Neural cell (in vitro differentiated cells): ENCODE measurements at regions not wholly inside any gene's neighbourhood (a gene's known extent, or its start where the extent isn't known, plus 50 kb on each side); places are given as distances from the start of the nearest gene placed in this dataset.

Source experiments
- H2AFZ ChIP-seq: fragments of 200-600, 300-800 bp; sonication (generic), shearing (Covaris generic); 2 replicates; pipeline ENCODE4 v1.6.0; 2014; ENCODE audit warnings: low read depth, mild to moderate bottlenecking, antibody characterized with exemption, low read length, moderate library complexity
- H3F3A ChIP-seq: fragments of 200-600 bp; shearing (Covaris generic); 2 replicates; pipeline ENCODE4 v1.6.1; 2016; ENCODE audit warnings: mild to moderate bottlenecking, moderate library complexity, mixed read lengths, antibody characterized with exemption, low read length; ENCODE audit not compliant: insufficient read depth, poor library complexity, severe bottlenecking
- H3K27ac ChIP-seq: fragments of 200-600, 300-800 bp; sonication (generic), shearing (Covaris generic); 2 replicates; pipeline ENCODE4 v1.5.1; 2014; ENCODE audit warnings: mild to moderate bottlenecking, low read length, moderate library complexity
- H3K27me3 ChIP-seq: fragments of 300-800, 200-600 bp; sonication (generic), shearing (Covaris generic); 2 replicates; pipeline ENCODE4 v1.6.0; 2014; ENCODE audit warnings: mild to moderate bottlenecking, low read depth, low read length, moderate library complexity; ENCODE audit not compliant: insufficient read depth
- H3K36me3 ChIP-seq: fragments of 300-800, 200-600 bp; sonication (generic), shearing (Covaris generic); 2 replicates; pipeline ENCODE4 v1.5.1; 2014; ENCODE audit warnings: mild to moderate bottlenecking, antibody characterized with exemption, low read length, moderate library complexity; ENCODE audit not compliant: insufficient read depth
- H3K4me2 ChIP-seq: fragments of 300-800, 200-600 bp; sonication (generic), shearing (Covaris generic); 2 replicates; pipeline ENCODE4 v1.6.0; 2014; ENCODE audit warnings: mild to moderate bottlenecking, low read length
- H3K4me3 ChIP-seq: fragments of 300-800, 200-600 bp; sonication (generic), shearing (Covaris generic); 2 replicates; pipeline ENCODE4 v1.5.1; 2014; ENCODE audit warnings: mild to moderate bottlenecking, low read length, moderate library complexity
- H3K79me2 ChIP-seq: fragments of 200-600 bp; shearing (Covaris generic); replicated peaks from 2 replicates; pipeline ENCODE4 v1.6.0; 2014; ENCODE audit warnings: mild to moderate bottlenecking, low read length, moderate library complexity; ENCODE audit not compliant: insufficient read depth
- H3K9ac ChIP-seq: fragments of 300-800, 200-600 bp; sonication (generic), shearing (Covaris generic); 2 replicates; pipeline ENCODE4 v1.6.1; 2016; ENCODE audit warnings: mild to moderate bottlenecking, low read length, mixed read lengths
- H3K9me2 ChIP-seq: fragments of 200-600 bp; shearing (Covaris generic); 2 replicates; pipeline ENCODE4 v1.6.1; 2016; ENCODE audit warnings: mild to moderate bottlenecking, low read length, mixed read lengths; ENCODE audit not compliant: insufficient read depth
- H3K9me3 ChIP-seq: fragments of 200-600, 300-800 bp; sonication (generic), shearing (Covaris generic); 2 replicates; pipeline ENCODE4 v1.6.1; 2016; ENCODE audit warnings: mild to moderate bottlenecking, mixed run types, low read length, moderate library complexity, mixed read lengths
- H4K20me1 ChIP-seq: fragments of 200-600 bp; shearing (Covaris generic); 2 replicates; pipeline ENCODE4 v1.6.1; 2016; ENCODE audit warnings: mild to moderate bottlenecking, mixed run types; ENCODE audit not compliant: insufficient read depth
- EP300 ChIP-seq: fragments of 450-650 bp; conservative IDR thresholded peaks from 2 replicates; pipeline ENCODE4 v1.6.1; 2014; ENCODE audit warnings: antibody characterized with exemption, mild to moderate bottlenecking, moderate library complexity; ENCODE audit not compliant: poor library complexity, severe bottlenecking
- EZH2 ChIP-seq: fragments of 200-600, 300-800 bp; shearing (Covaris generic), sonication (generic); IDR thresholded peaks from 2 replicates; pipeline ENCODE4 v1.6.1; 2014; ENCODE audit warnings: antibody characterized with exemption, low read length, borderline replicate concordance, mild to moderate bottlenecking; ENCODE audit not compliant: insufficient read depth, poor library complexity, severe bottlenecking
- MXI1 ChIP-seq: fragments of 450-650 bp; conservative IDR thresholded peaks from 2 replicates; pipeline ENCODE4 v1.6.1; 2014; ENCODE audit warnings: antibody characterized with exemption, mild to moderate bottlenecking; ENCODE audit not compliant: poor library complexity, severe bottlenecking
- POLR2AphosphoS5 ChIP-seq: IDR thresholded peaks from 2 replicates; pipeline ENCODE4 v1.6.1; 2012
- RAD21 ChIP-seq: fragments of 450-650 bp; conservative IDR thresholded peaks from 2 replicates; pipeline ENCODE4 v1.6.1; 2014; ENCODE audit warnings: antibody characterized with exemption, mild to moderate bottlenecking, moderate library complexity
- SMC3 ChIP-seq: fragments of 450-650 bp; conservative IDR thresholded peaks from 2 replicates; pipeline ENCODE4 v1.6.1; 2014; ENCODE audit warnings: antibody characterized with exemption, mild to moderate bottlenecking, moderate library complexity; ENCODE audit not compliant: poor library complexity
- TAF1 ChIP-seq: IDR thresholded peaks from 2 replicates; pipeline ENCODE4 v1.6.1; 2012; ENCODE audit warnings: low read depth
- TF ChIP-seq, protein P1 (sequence below): IDR thresholded peaks from 2 replicates; pipeline ENCODE4 v1.6.1; 2012; ENCODE audit warnings: borderline replicate concordance
- TF ChIP-seq, protein P2 (sequence below): fragments of 450-650 bp; IDR thresholded peaks from 2 replicates; pipeline ENCODE4 v1.5.1; 2014; ENCODE audit warnings: antibody characterized with exemption, mild to moderate bottlenecking, moderate library complexity; ENCODE audit not compliant: poor library complexity, severe bottlenecking

DNA sequence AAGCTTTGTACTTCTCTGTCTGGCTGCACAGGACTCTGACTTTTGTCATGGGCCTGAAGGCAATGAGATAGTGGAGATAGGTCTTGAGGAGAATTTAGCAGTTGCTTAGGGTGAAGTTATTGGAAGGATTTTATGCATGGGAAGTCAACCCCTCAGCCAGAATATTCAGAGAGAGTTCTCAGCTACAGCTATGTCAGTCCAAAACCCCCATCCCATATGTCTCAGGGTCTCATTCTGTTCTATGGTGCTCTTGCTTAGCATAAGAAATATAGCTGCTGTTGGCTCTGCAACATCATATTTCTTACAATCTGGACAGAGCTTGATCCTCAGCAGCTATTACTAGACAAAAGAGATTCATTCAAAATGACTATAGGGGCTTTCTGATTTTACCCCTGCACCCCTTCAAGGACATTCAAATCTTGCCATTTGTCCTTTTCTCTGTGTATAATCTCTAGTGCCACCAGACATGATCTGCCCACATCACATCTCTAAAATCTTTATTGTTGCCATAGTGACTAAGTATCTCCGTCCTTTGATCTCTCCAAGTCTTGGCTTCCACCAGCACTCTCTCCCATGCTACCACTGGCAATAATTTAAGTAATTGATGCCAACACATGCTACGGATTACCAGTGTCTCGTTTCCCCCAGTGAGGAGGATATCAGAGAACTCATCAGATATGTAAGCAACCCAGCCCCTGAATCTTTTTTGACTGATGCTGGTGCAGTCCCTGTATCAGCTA lies 327.1 kb upstream of the ISX start:
- Histone ChIP-seq H3K9ac (no peak overlapping the region), H3K9me3 (no peaks in the 10 kb centered on the region), H3K36me3 (no peaks in the 10 kb centered on the region), H3K9me2 (no peaks in the 10 kb centered on the region), H3F3A (no peaks in the 10 kb centered on the region), H4K20me1 (no peaks in the 10 kb centered on the region), H3K79me2 (no peaks in the 10 kb centered on the region), H3K4me2 (no peak overlapping the region), H2AFZ (no peak overlapping the region), H3K27ac (no peak overlapping the region), H3K4me3 (no peak overlapping the region), H3K27me3 (no peaks in the 10 kb centered on the region)
- no peak for TF ChIP-seq TAF1
- TF ChIP-seq, protein P1, sequence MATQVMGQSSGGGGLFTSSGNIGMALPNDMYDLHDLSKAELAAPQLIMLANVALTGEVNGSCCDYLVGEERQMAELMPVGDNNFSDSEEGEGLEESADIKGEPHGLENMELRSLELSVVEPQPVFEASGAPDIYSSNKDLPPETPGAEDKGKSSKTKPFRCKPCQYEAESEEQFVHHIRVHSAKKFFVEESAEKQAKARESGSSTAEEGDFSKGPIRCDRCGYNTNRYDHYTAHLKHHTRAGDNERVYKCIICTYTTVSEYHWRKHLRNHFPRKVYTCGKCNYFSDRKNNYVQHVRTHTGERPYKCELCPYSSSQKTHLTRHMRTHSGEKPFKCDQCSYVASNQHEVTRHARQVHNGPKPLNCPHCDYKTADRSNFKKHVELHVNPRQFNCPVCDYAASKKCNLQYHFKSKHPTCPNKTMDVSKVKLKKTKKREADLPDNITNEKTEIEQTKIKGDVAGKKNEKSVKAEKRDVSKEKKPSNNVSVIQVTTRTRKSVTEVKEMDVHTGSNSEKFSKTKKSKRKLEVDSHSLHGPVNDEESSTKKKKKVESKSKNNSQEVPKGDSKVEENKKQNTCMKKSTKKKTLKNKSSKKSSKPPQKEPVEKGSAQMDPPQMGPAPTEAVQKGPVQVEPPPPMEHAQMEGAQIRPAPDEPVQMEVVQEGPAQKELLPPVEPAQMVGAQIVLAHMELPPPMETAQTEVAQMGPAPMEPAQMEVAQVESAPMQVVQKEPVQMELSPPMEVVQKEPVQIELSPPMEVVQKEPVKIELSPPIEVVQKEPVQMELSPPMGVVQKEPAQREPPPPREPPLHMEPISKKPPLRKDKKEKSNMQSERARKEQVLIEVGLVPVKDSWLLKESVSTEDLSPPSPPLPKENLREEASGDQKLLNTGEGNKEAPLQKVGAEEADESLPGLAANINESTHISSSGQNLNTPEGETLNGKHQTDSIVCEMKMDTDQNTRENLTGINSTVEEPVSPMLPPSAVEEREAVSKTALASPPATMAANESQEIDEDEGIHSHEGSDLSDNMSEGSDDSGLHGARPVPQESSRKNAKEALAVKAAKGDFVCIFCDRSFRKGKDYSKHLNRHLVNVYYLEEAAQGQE, result no peak

DNA sequence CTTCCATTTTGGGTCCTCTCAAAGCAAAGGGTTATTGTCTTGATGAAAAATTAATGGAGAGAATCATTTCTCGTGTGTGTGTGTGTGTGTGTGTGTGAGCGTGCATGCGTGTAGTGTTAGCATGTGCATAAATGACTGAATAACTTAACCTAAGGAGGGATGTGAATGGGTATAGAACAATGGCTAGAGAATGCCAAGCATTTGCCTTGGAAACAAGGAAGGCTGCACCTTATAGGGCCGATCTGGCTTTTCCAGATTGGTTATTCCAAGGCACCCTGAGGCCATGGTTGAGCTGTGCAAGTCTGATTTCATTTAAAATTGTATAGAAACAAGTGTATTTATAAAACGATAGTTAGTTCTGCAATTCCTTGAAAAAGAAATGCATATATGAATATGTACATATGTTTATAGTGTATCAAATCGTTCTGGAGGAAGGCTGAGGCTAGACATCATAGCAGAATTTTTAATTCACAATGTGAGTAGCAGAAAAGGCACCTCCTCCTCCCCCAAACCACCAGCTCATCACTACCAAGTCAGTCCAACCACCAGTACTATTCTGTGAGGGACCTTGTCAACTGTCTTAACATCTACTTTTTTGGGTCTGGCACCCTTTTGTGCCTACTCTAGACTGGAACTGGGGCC lies 322.7 kb upstream of the ISX start:
- Histone ChIP-seq H3K36me3 (no peaks in the 10 kb centered on the region), H3K9me2 (no peaks in the 10 kb centered on the region), H4K20me1 (no peaks in the 10 kb centered on the region), H3K27me3 (no peaks in the 10 kb centered on the region), H3K79me2 (no peaks in the 10 kb centered on the region), H3K9me3 (no peaks in the 10 kb centered on the region), H3K4me2 (no peak overlapping the region), H3K27ac (no peak overlapping the region), H2AFZ (no peak overlapping the region), H3K4me3 (no peak overlapping the region), H3F3A (no peaks in the 10 kb centered on the region), H3K9ac (no peak overlapping the region)
- TF ChIP-seq RAD21, result no peak
- TF ChIP-seq POLR2AphosphoS5, result no peak
- no peak for TF ChIP-seq SMC3
- TF ChIP-seq EZH2, result no peak
- TF ChIP-seq MXI1, result no peak
- no peak for TF ChIP-seq TAF1
- TF ChIP-seq, protein P2, sequence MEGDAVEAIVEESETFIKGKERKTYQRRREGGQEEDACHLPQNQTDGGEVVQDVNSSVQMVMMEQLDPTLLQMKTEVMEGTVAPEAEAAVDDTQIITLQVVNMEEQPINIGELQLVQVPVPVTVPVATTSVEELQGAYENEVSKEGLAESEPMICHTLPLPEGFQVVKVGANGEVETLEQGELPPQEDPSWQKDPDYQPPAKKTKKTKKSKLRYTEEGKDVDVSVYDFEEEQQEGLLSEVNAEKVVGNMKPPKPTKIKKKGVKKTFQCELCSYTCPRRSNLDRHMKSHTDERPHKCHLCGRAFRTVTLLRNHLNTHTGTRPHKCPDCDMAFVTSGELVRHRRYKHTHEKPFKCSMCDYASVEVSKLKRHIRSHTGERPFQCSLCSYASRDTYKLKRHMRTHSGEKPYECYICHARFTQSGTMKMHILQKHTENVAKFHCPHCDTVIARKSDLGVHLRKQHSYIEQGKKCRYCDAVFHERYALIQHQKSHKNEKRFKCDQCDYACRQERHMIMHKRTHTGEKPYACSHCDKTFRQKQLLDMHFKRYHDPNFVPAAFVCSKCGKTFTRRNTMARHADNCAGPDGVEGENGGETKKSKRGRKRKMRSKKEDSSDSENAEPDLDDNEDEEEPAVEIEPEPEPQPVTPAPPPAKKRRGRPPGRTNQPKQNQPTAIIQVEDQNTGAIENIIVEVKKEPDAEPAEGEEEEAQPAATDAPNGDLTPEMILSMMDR, result no peak
- TF ChIP-seq EP300, result no peak
- TF ChIP-seq, protein P1, result no peak
